ENCODE measurements at regions not wholly inside any gene's neighbourhood (a gene's known extent, or its start where the extent isn't known, plus 50 kb on each side); places are given as distances from the start of the nearest gene placed in this dataset.

- TF ChIP-seq, protein P1, sequence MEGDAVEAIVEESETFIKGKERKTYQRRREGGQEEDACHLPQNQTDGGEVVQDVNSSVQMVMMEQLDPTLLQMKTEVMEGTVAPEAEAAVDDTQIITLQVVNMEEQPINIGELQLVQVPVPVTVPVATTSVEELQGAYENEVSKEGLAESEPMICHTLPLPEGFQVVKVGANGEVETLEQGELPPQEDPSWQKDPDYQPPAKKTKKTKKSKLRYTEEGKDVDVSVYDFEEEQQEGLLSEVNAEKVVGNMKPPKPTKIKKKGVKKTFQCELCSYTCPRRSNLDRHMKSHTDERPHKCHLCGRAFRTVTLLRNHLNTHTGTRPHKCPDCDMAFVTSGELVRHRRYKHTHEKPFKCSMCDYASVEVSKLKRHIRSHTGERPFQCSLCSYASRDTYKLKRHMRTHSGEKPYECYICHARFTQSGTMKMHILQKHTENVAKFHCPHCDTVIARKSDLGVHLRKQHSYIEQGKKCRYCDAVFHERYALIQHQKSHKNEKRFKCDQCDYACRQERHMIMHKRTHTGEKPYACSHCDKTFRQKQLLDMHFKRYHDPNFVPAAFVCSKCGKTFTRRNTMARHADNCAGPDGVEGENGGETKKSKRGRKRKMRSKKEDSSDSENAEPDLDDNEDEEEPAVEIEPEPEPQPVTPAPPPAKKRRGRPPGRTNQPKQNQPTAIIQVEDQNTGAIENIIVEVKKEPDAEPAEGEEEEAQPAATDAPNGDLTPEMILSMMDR (IDR thresholded peaks at IDR 0.05) = no peak
- TF ChIP-seq POLR2A (IDR thresholded peaks at IDR 0.05) = no peak
Measured at GRCh38 chr6:165766026-165766425, 103.0 kb upstream of the PDE10A start.
